ENCODE measurements at regions not wholly inside any gene's neighbourhood (a gene's known extent, or its start where the extent isn't known, plus 50 kb on each side); places are given as distances from the start of the nearest gene placed in this dataset.
"Not testable (repeated sequence)": the region's sequence is repeated elsewhere in the genome, so short reads cannot be mapped to it uniquely, and the experiment has no call there.

- DNase-seq (ENCODE audit: low read depth, low spot score): no peak
Observed at GRCh38 chr13:99792079-99792921, 179.3 kb downstream of the ZIC5 start.

GRCh38 chr13:99782669-99783068 is 188.9 kb downstream of the ZIC5 start:
- DNase-seq (ENCODE audit: low read depth, low spot score): no peak

DNA sequence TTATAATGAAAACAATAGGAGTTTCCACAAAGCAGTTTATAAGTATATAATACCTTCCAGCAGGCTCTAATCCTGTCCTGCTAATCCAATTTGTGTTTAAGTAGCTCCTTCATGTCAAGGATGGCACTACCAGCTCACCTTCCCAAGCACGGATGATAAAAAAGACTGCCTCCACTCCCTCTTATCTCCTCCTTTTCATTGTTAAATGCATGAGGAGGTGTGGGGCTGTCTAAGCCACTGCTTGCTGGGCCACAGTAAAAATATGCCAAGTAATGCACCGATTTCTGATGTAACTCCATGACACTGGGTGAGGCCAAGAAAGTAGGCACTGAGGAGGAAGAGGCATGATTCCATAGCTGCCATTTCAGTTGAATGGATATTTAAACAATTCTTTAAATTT is 193.1 kb downstream of the ZIC5 start:
- DNase-seq (ENCODE audit: low read depth, low spot score): no peak

- no peak for DNase-seq (ENCODE audit: low read depth, low spot score)
Observed at GRCh38 chr13:99777873-99778272, 193.7 kb downstream of the ZIC5 start.

DNA sequence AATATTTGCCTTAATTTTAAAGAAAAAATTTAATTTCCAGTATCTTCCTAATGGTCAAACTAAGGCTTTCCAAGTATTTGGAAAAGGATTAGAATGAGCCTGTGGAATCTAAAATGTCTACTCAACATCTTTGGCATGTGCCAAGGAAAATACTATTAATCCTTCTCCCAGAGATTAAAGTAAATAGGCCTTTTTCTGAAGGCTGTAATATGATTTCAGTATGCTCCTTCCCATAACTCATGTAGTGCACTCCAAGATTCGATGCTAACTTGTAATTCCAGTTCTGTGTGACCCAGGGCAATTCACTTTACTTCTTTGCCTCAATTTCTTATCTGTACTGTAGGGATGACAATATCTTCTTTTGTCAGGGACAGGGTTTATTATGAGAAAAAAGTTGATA is 196.9 kb downstream of the ZIC5 start:
- no peak for DNase-seq (ENCODE audit: low read depth, low spot score)

DNA sequence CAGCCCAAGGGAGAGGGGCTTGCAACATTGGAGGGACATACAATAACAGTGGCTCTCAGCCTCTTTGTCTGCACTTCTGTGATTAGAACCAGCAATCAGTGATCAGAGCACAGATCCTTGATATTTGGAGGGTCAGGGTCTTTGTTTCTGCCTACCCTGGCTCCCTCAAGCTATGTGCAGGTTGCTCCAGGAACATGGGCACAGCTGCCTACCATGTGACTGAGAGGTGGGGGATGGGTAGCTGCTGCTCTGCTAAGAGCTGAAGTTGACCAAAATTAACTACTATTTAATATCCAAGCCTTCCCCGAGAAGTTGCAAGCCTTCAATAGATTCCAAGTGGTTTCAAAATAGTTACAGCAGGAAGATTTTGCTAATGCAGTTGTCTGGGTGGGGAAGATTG is 202.6 kb downstream of the ZIC5 start:
- DNase-seq (ENCODE audit: low read depth, low spot score): no peak

GRCh38 chr13:99766641-99767045 is 204.9 kb downstream of the ZIC5 start:
- no peak for DNase-seq (ENCODE audit: low read depth, low spot score)

GRCh38 chr13:99765869-99766268 is 205.7 kb downstream of the ZIC5 start:
- no peak for DNase-seq (ENCODE audit: low read depth, low spot score)

GRCh38 chr13:99760456-99760855 is 211.1 kb downstream of the ZIC5 start:
- DNase-seq (ENCODE audit: low read depth, low spot score): no peak

- DNase-seq (ENCODE audit: low read depth, low spot score): no peak
Observed at GRCh38 chr13:99759163-99759552, 212.4 kb downstream of the ZIC5 start.

- DNase-seq (ENCODE audit: low read depth, low spot score): no peak
Observed at GRCh38 chr13:99758460-99759162, 213.0 kb downstream of the ZIC5 start.

DNA sequence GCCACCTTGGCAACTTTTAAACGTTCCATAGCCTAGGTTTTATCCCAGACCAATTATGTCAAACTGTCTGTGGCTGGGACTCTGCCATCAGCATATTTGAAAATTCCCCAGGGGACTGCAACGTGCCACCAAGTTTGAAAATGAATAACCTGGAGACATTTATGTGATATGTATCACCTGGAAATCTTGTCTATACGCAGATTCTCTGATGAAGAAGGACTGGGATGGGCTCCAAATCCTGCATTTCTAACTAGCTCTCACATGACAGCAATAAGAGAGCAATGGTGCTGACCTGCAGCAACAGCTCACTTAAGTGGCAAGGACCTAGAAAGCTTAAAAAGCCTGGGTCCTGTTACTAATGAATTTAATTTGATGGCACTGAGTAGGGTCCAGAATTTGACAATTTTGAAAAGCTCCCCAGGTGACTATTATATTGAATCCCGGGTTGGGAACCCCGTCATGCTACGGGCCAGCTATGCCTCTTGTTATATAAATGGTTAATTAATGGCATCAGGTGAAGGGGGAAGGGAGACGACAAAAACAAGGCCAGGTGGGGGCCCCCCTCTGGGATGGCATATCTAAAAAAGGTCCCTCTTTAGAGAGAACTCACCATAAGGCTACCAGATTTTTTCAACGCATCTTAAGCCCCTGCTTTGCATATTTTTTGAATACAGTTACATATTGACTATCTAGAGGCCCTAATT is 213.7 kb downstream of the ZIC5 start:
- no peak for DNase-seq (ENCODE audit: low read depth, low spot score)

- DNase-seq (ENCODE audit: low read depth, low spot score): no peak
Observed at GRCh38 chr13:99756281-99756680, 215.3 kb downstream of the ZIC5 start.

- not testable (repeated sequence) for DNase-seq (ENCODE audit: low read depth, low spot score)
Observed at GRCh38 chr13:99754750-99755149, 216.8 kb downstream of the ZIC5 start.

DNA sequence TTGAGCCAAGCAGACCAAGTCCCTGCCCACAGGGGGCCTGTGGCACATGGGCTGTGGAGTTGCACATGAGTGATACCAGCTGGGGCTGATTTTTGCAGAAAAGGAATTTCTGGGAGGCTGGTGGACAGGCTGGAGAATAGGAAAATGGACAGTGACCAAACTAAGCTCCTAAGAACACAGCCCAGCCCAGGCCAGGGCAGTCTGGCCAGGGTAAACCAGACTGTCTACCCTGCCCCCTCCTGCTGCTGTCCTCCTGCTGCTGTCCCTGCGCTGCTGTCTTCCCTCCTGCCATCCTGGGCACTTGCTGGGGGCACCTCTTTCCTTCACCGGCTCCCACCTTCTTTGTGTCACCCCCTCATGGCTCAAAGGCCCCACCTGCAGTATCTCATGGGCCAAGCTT is 219.2 kb downstream of the ZIC5 start:
- DNase-seq (ENCODE audit: low read depth, low spot score): no peak

GRCh38 chr13:99751517-99752199 is 219.9 kb downstream of the ZIC5 start:
- no peak for DNase-seq (ENCODE audit: low read depth, low spot score)

DNA sequence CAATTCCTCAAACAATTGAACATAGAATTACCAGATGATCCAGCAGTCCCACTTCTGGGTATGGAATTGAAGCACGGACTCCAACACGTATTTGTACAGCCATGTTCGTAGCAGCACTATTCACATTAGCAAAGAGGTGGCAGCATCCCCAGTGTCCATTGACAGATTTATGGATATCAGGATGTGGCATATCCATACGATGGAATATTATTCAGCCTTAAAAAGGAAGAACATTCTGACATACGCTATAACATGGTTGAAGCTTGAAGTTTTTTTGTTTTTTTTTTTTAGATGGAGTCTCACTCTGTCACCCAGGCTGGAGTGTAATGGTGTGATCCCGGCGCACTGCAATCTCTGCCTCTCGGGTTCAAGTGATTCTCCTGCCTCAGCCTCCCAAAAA is 220.6 kb downstream of the ZIC5 start:
- DNase-seq (ENCODE audit: low read depth, low spot score): no peak

DNA sequence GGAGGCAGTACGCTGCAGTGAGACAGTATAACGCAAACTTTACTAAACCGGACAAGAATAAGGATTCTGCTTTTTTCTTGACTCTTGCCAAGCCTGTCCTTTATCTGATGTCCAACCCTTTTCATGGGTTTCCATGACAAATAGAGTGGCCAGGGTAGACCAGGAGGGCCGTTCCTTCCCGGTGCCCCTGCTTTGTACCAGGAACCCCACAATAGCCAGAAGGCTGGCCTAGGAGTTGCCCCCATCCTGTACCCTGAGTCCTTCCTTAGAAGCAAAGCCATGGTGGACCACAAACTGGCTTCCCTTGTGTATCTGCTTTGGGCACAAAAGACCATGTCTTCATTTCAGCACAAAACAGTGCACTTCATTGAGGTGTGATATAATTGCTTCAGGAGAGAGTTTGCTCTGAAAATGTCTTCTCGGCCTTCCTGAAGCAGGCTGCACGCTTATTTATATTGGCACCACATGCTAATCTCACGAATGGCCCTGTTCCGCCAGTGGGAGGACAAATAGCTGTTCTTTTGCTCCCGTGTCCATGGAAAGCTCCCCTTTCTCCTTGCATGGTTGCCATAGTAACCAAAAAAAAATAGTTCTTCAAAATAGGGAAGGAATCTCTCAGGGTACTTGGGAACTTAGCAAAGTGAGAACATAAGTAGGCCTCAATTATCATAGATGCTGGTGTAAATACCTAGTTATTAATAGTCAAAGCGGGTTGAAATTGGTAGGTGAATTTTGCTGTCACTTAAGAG is 222.1 kb downstream of the ZIC5 start:
- no peak for DNase-seq (ENCODE audit: low read depth, low spot score)

DNA sequence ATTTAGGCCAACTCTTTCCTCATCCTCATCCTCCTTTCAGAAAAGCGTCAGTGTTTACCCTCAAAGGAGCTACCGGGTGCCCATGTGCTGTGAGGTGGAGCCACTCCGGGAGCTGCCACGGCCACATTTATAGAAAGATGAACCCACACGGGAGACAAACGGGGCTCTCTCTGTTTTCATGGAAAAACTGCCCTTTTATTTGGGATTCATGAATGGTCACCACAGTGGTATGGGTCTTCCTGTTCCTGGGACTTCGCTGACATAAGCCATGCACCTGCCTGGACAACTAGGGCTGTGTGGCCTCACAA is 224.2 kb downstream of the ZIC5 start:
- DNase-seq (ENCODE audit: low read depth, low spot score): no peak

- no peak for DNase-seq (ENCODE audit: low read depth, low spot score)
Observed at GRCh38 chr13:99746637-99747402, 224.7 kb downstream of the ZIC5 start.

DNA sequence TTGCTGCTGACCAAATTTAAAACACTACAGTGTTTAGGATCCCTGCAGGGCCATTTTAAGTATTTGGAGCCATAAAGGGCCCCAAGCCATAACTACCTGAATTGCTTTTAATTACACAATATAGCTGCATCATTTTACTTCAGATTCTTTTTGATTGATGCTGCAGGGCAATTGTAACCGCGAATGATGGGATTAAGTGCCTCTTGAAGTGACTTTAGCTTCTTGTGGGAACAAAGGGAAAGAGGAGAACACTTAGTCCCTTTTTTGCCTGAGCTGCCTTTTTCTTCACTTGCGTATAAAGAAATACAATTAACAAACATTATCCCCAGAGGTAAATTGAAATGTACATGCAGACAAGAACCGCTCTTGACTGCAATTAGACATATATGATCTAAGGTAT is 228.5 kb downstream of the ZIC5 start:
- DNase-seq (ENCODE audit: low read depth, low spot score): no peak
